SK-N-SH (cell line): ENCODE measurements at regions not wholly inside any gene's neighbourhood (a gene's known extent, or its start where the extent isn't known, plus 50 kb on each side); places are given as distances from the start of the nearest gene placed in this dataset.

Source experiments
- CTCF ChIA-PET: fragments of 300-600, 350-600 bp; formaldehyde crosslinking; extraction: SDS; loops from one replicate; lab custom pipeline; 2021; lab: Yijun Ruan, JAX
- POLR2A ChIA-PET: fragments of 350-600 bp; sonication (Branson Sonifier 250); formaldehyde crosslinking; extraction: SDS; loops from one replicate; lab custom pipeline; 2020; ENCODE audit warnings: antibody characterized with exemption, inconsistent platforms; lab: Yijun Ruan, JAX
- DNase-seq: peaks from one replicate; pipeline ENCODE4 v3.0.0; 2012
- H2AFZ ChIP-seq: fragments of 200-600 bp; sonication (generic); 2 replicates; pipeline ENCODE4 v1.8.1; 2016; ENCODE audit warnings: antibody characterized with exemption, mild to moderate bottlenecking, low read depth
- H3F3A ChIP-seq: fragments of 200-600 bp; sonication (generic); replicated peaks from 2 replicates; pipeline ENCODE3; 2016; ENCODE audit warnings: antibody characterized with exemption, mild to moderate bottlenecking; ENCODE audit not compliant: insufficient read depth
- H3K27ac ChIP-seq, 2 experiments: fragments of 200-500 bp in 1 of 2; fragments of 200-600 bp in 1 of 2; sonication (Bioruptor generic) in 1 of 2; sonication (generic), shearing (Covaris generic) in 1 of 2; 2 replicates each; pipeline versions ENCODE4 v1.5.1 to v1.6.1; 2014 to 2016; ENCODE audit warnings: low read depth in 2 of 2, inconsistent platforms in 1 of 2, low read length in 1 of 2, mild to moderate bottlenecking in 1 of 2, mixed read lengths in 1 of 2
- H3K27me3 ChIP-seq: fragments of 200-600 bp; sonication (generic), shearing (Covaris generic); 2 replicates; pipeline ENCODE4 v1.6.1; 2016; ENCODE audit warnings: mixed run types; ENCODE audit not compliant: insufficient read depth
- H3K36me3 ChIP-seq, 2 experiments: fragments of 200-500 bp in 1 of 2; fragments of 200-600 bp in 1 of 2; sonication (Bioruptor generic) in 1 of 2; sonication (generic) in 1 of 2; replicated peaks in 1 of 2; 2 replicates each; pipeline versions ENCODE3 to v1.5.1; 2014 to 2016; ENCODE audit warnings: low read length in 1 of 2, mild to moderate bottlenecking in 1 of 2; ENCODE audit not compliant: insufficient read depth in 2 of 2, control insufficient read depth in 1 of 2
- H3K4me1 ChIP-seq, 2 experiments: fragments of 200-500 bp in 1 of 2; fragments of 200-600 bp in 1 of 2; sonication (Bioruptor generic) in 1 of 2; sonication (generic), shearing (Covaris generic) in 1 of 2; 2 replicates each; pipeline versions ENCODE4 v1.5.1 to v1.6.1; 2014 to 2016; ENCODE audit warnings: low read depth in 1 of 2, low read length in 1 of 2, mixed run types in 1 of 2; ENCODE audit not compliant: insufficient read depth in 2 of 2, control insufficient read depth in 1 of 2
- H3K4me2 ChIP-seq: fragments of 200-600 bp; sonication (generic), shearing (Covaris generic); 2 replicates; pipeline ENCODE4 v1.6.1; 2017; ENCODE audit warnings: mixed run types
- H3K4me3 ChIP-seq, 2 experiments: fragments of 200-500 bp in 1 of 2; fragments of 200-600 bp in 1 of 2; sonication (Bioruptor generic) in 1 of 2; sonication (generic), shearing (Covaris generic) in 1 of 2; 2 replicates each; pipeline versions ENCODE4 v1.5.1 to v1.8.1; 2014 to 2016; ENCODE audit warnings: low read depth in 2 of 2, inconsistent platforms in 1 of 2, low read length in 1 of 2, mild to moderate bottlenecking in 1 of 2, mixed read lengths in 1 of 2, moderate library complexity in 1 of 2
- H3K79me2 ChIP-seq: fragments of 200-600 bp; sonication (generic); 2 replicates; pipeline ENCODE4 v1.8.1; 2017; ENCODE audit warnings: mild to moderate bottlenecking; ENCODE audit not compliant: insufficient read depth
- H3K9ac ChIP-seq: fragments of 200-600 bp; sonication (generic); 2 replicates; pipeline ENCODE4 v1.6.1; 2017; ENCODE audit warnings: mixed run types
- H3K9me2 ChIP-seq: fragments of 200-600 bp; sonication (generic); 2 replicates; pipeline ENCODE4 v1.6.1; 2017; ENCODE audit warnings: mixed run types
- H3K9me3 ChIP-seq: fragments of 200-600 bp; sonication (generic); 2 replicates; pipeline ENCODE4 v1.6.1; 2017; ENCODE audit warnings: mixed run types, mild to moderate bottlenecking, moderate library complexity
- H4K20me1 ChIP-seq: fragments of 200-600 bp; sonication (generic); 2 replicates; pipeline ENCODE4 v1.6.1; 2017; ENCODE audit warnings: mild to moderate bottlenecking, mixed run types; ENCODE audit not compliant: insufficient read depth
- CHD2 ChIP-seq: fragments of 150-350 bp; IDR thresholded peaks from 2 replicates; pipeline ENCODE4 v1.6.1; 2018; ENCODE audit warnings: low read length; ENCODE audit not compliant: partially characterized antibody
- EP300 ChIP-seq, 2 experiments: IDR thresholded peaks; 2 replicates each; pipeline versions ENCODE4 v1.4.0 to v1.6.1; 2012; ENCODE audit warnings: borderline replicate concordance in 1 of 2, low read depth in 1 of 2, low read length in 1 of 2
- EZH2phosphoT487 ChIP-seq: fragments of 200-600 bp; sonication (generic); IDR thresholded peaks from 2 replicates; pipeline ENCODE4 v1.6.1; 2017; ENCODE audit warnings: low read depth, mixed run types, mild to moderate bottlenecking, antibody characterized with exemption, moderate library complexity, borderline replicate concordance
- GABPA ChIP-seq: IDR thresholded peaks from 2 replicates; pipeline ENCODE4 v1.4.0; 2012; ENCODE audit warnings: low read depth, mild to moderate bottlenecking
- GATA2 ChIP-seq: sonication (generic); formaldehyde crosslinking; IDR thresholded peaks from 2 replicates; pipeline ENCODE4 v1.5.0; 2020; ENCODE audit warnings: mild to moderate bottlenecking, missing genetic modification reagents
- IRF3 ChIP-seq: fragments of 150-350 bp; IDR thresholded peaks from 2 replicates; pipeline ENCODE4 v1.6.1; 2016; ENCODE audit warnings: mild to moderate bottlenecking, low read depth, low read length
- MXI1 ChIP-seq: IDR thresholded peaks from 2 replicates; pipeline ENCODE4 v1.6.1; 2012; ENCODE audit warnings: mild to moderate bottlenecking, low read depth, low read length, improper control_type of control experiment
- NRF1 ChIP-seq: IDR thresholded peaks from 2 replicates; pipeline ENCODE4 v1.6.1; 2012; ENCODE audit warnings: low read depth, mild to moderate bottlenecking, low read length
- PBX3 ChIP-seq: IDR thresholded peaks from 2 replicates; pipeline ENCODE4; 2012
- POLR2AphosphoS5 ChIP-seq: IDR thresholded peaks from 2 replicates; pipeline ENCODE4 v1.6.1; 2012; ENCODE audit warnings: low read depth, low read length
- TAF1 ChIP-seq: IDR thresholded peaks from 2 replicates; pipeline ENCODE4 v1.6.1; 2012; ENCODE audit warnings: low read depth, mild to moderate bottlenecking, low read length, moderate library complexity, borderline replicate concordance
- TEAD4 ChIP-seq: IDR thresholded peaks from 2 replicates; pipeline ENCODE4 v1.4.0; 2012; ENCODE audit warnings: mild to moderate bottlenecking, borderline replicate concordance; ENCODE audit not compliant: insufficient read depth
- USF1 ChIP-seq: IDR thresholded peaks from 2 replicates; pipeline ENCODE4 v1.4.0; 2012; ENCODE audit warnings: low read depth, borderline replicate concordance
- USF2 ChIP-seq: fragments of 150-350 bp; IDR thresholded peaks from 2 replicates; pipeline ENCODE4 v1.6.1; 2017; ENCODE audit warnings: antibody characterized with exemption, low read length, low read depth, borderline replicate concordance
- WGBS: methylation state at CpG from one replicate; pipeline ENCODE4 v1.1.6; 2017; ENCODE audit warnings: low lambda C conversion rate; 5-methylcytosine and 5-hydroxymethylcytosine counted together

- no peak for TF ChIP-seq EZH2phosphoT487
- TF ChIP-seq TAF1, result no peak
- TF ChIP-seq, all 33 proteins: peak for 0
Measured at GRCh38 chr3:30989276-30990030, 95.0 kb upstream of the GADL1 start (continued).

GRCh38 chr3:30996467-30996866, 102.0 kb upstream of the GADL1 start:
- Histone ChIP-seq H3K36me3 (no peaks in the 10 kb centered on the region), H3K79me2 (no peaks in the 10 kb centered on the region), H3K27me3 (no peaks in the 10 kb centered on the region), H4K20me1 (no peaks in the 10 kb centered on the region), H3K4me3 (no peak overlapping the region), H3K4me2 (no peak overlapping the region), H3F3A (no peaks in the 10 kb centered on the region), H3K9me3 (no peaks in the 10 kb centered on the region), H3K9ac (no peak overlapping the region), H3K27ac (no peak overlapping the region), H3K4me1 (peaks cover 0 to 3% of the 10 kb centered on the region in 2 experiments; a peak in 2 of 4 replicates), H3K9me2 (no peaks in the 10 kb centered on the region), H2AFZ (no peak overlapping the region)
- ChIA-PET POLR2A (no interaction called here), CTCF (no interaction called here)
- TF ChIP-seq PBX3 (no peak), CHD2 (no peak), MXI1 (no peak), TEAD4 (no peak), GATA2 (CRISPR knock-in tag) (no peak), EP300 (IDR thresholded peaks at IDR 0.05; ENCODE audit: borderline replicate concordance in 1 of 2, low read depth in 1 of 2, low read length in 1 of 2) (no peak), EZH2phosphoT487 (no peak), POLR2AphosphoS5 (no peak), NRF1 (no peak), USF1 (no peak), USF2 (no peak), GABPA (no peak), IRF3 (no peak)
- WGBS, result 13% methylated on average over 2 of the region's 2 CpGs
- peak; percentile 3 for DNase-seq
